ENCODE measurements at regions not wholly inside any gene's neighbourhood (a gene's known extent, or its start where the extent isn't known, plus 50 kb on each side); places are given as distances from the start of the nearest gene placed in this dataset.

GRCh38 chr9:26260238-26260637 is 582.0 kb upstream of the TUSC1 start:
- H3K9me3 ChIP-seq (ENCODE audit: insufficient read depth, low read depth, low read length) = no peaks in the 10 kb centered on the region
- H3K4me3 ChIP-seq (ENCODE audit: insufficient read depth, low read depth, low read length) = peak overlapping the region; percentile 7
- no peaks in the 10 kb centered on the region for H3K36me3 ChIP-seq (ENCODE audit: insufficient read depth, low read length)
- H3K27ac ChIP-seq (ENCODE audit: low read depth, low read length) = peak overlapping the region; percentile 93
- FAIRE-seq (peak; percentile 76), DNase-seq (ENCODE audit: low read depth) (peak; percentile 50)
- Mint-ChIP-seq H3K36me3 (ENCODE audit: low read depth, unreplicated experiment) (no peaks in the 10 kb centered on the region), H3K9me3 (ENCODE audit: unreplicated experiment) (no peaks in the 10 kb centered on the region), H3K27ac (ENCODE audit: unreplicated experiment) (peak overlapping the region; percentile 100), H3K4me1 (ENCODE audit: low read depth, unreplicated experiment) (peaks cover 48% of the 10 kb centered on the region), H3K27me3 (ENCODE audit: low read depth, unreplicated experiment) (no peaks in the 10 kb centered on the region), H3K4me3 (ENCODE audit: unreplicated experiment) (peak overlapping the region; percentile 52)
- no peaks in the 10 kb centered on the region for H4K20me1 ChIP-seq (ENCODE audit: insufficient read depth, low read length)
- H2AFZ ChIP-seq (ENCODE audit: low read depth, low read length) = peak overlapping the region; percentile 2
- TF ChIP-seq, protein P1, sequence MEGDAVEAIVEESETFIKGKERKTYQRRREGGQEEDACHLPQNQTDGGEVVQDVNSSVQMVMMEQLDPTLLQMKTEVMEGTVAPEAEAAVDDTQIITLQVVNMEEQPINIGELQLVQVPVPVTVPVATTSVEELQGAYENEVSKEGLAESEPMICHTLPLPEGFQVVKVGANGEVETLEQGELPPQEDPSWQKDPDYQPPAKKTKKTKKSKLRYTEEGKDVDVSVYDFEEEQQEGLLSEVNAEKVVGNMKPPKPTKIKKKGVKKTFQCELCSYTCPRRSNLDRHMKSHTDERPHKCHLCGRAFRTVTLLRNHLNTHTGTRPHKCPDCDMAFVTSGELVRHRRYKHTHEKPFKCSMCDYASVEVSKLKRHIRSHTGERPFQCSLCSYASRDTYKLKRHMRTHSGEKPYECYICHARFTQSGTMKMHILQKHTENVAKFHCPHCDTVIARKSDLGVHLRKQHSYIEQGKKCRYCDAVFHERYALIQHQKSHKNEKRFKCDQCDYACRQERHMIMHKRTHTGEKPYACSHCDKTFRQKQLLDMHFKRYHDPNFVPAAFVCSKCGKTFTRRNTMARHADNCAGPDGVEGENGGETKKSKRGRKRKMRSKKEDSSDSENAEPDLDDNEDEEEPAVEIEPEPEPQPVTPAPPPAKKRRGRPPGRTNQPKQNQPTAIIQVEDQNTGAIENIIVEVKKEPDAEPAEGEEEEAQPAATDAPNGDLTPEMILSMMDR (IDR thresholded peaks at IDR 0.05; ENCODE audit: insufficient read depth, low read depth, low read length) = no peak
- no peak for TF ChIP-seq EZH2 (IDR thresholded peaks at IDR 0.05; ENCODE audit: insufficient read depth, low read length)
- H3K27me3 ChIP-seq (ENCODE audit: insufficient read depth, low read length) = no peaks in the 10 kb centered on the region
- H3K4me2 ChIP-seq (ENCODE audit: low read length) = peak overlapping the region; percentile 62
- peaks cover 34% of the 10 kb centered on the region for H3K4me1 ChIP-seq (ENCODE audit: insufficient read depth, low read length)
- no peaks in the 10 kb centered on the region for H3K79me2 ChIP-seq (ENCODE audit: insufficient read depth, low read length)
- H3K9ac ChIP-seq (ENCODE audit: low read length) = peak overlapping the region; percentile 2

DNA sequence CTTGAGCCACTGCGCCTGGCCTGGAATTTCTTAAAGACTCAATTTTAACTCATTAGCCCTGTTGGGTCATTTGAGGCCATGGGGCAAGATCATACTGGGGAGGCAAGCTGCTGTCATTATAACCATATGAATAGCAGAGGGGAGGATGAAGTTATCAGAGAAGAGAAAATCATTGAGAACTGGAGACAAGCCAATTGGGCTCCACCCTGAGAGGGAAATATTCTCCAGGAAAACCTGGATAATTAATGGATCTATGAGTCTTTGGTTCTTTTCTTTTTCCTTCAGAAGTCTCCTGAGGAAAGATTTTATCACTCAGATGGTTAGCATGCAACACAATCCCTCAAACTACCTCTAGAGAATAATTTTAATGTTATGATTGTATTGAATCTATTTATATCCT is 569.6 kb upstream of the TUSC1 start:
- FAIRE-seq = no peak
- H3K4me3 ChIP-seq (ENCODE audit: insufficient read depth, low read depth, low read length) = no peak overlapping the region
- H2AFZ ChIP-seq (ENCODE audit: low read depth, low read length) = no peak overlapping the region
- no peaks in the 10 kb centered on the region for H3K36me3 ChIP-seq (ENCODE audit: insufficient read depth, low read length)
- H3K27me3 ChIP-seq (ENCODE audit: insufficient read depth, low read length) = no peaks in the 10 kb centered on the region
- H3K27me3 Mint-ChIP-seq (ENCODE audit: low read depth, unreplicated experiment) = no peaks in the 10 kb centered on the region
- no peaks in the 10 kb centered on the region for H3K79me2 ChIP-seq (ENCODE audit: insufficient read depth, low read length)
- no peak overlapping the region for H3K4me3 Mint-ChIP-seq (ENCODE audit: unreplicated experiment)
- H3K9ac ChIP-seq (ENCODE audit: low read length) = no peak overlapping the region
- peaks cover 7% of the 10 kb centered on the region for H3K4me1 ChIP-seq (ENCODE audit: insufficient read depth, low read length)
- no peak overlapping the region for H3K27ac ChIP-seq (ENCODE audit: low read depth, low read length)
- no peak for DNase-seq (ENCODE audit: low read depth)
- peaks cover 13% of the 10 kb centered on the region for H3K9me3 Mint-ChIP-seq (ENCODE audit: unreplicated experiment)
- no peaks in the 10 kb centered on the region for H3K9me3 ChIP-seq (ENCODE audit: insufficient read depth, low read depth, low read length)
- no peaks in the 10 kb centered on the region for H4K20me1 ChIP-seq (ENCODE audit: insufficient read depth, low read length)
- peaks cover 5% of the 10 kb centered on the region for H3K36me3 Mint-ChIP-seq (ENCODE audit: low read depth, unreplicated experiment)
- no peak overlapping the region for H3K27ac Mint-ChIP-seq (ENCODE audit: unreplicated experiment)
- TF ChIP-seq, protein P1 (IDR thresholded peaks at IDR 0.05; ENCODE audit: insufficient read depth, low read depth, low read length) = no peak
- TF ChIP-seq EZH2 (IDR thresholded peaks at IDR 0.05; ENCODE audit: insufficient read depth, low read length) = no peak
- peaks cover 3% of the 10 kb centered on the region for H3K4me1 Mint-ChIP-seq (ENCODE audit: low read depth, unreplicated experiment)
- no peak overlapping the region for H3K4me2 ChIP-seq (ENCODE audit: low read length)

- Mint-ChIP-seq H3K27ac (ENCODE audit: unreplicated experiment) (no peak overlapping the region), H3K4me3 (ENCODE audit: unreplicated experiment) (no peak overlapping the region), H3K9me3 (ENCODE audit: unreplicated experiment) (peaks cover 11% of the 10 kb centered on the region), H3K27me3 (ENCODE audit: low read depth, unreplicated experiment) (no peaks in the 10 kb centered on the region), H3K36me3 (ENCODE audit: low read depth, unreplicated experiment) (peaks cover 5% of the 10 kb centered on the region), H3K4me1 (ENCODE audit: low read depth, unreplicated experiment) (peaks cover 3% of the 10 kb centered on the region)
- Histone ChIP-seq H2AFZ (ENCODE audit: low read depth, low read length) (no peak overlapping the region), H3K36me3 (ENCODE audit: insufficient read depth, low read length) (no peaks in the 10 kb centered on the region), H3K27me3 (ENCODE audit: insufficient read depth, low read length) (no peaks in the 10 kb centered on the region), H4K20me1 (ENCODE audit: insufficient read depth, low read length) (no peaks in the 10 kb centered on the region), H3K9me3 (ENCODE audit: insufficient read depth, low read depth, low read length) (no peaks in the 10 kb centered on the region), H3K4me1 (ENCODE audit: insufficient read depth, low read length) (peaks cover 7% of the 10 kb centered on the region), H3K27ac (ENCODE audit: low read depth, low read length) (no peak overlapping the region), H3K4me2 (ENCODE audit: low read length) (no peak overlapping the region), H3K9ac (ENCODE audit: low read length) (no peak overlapping the region), H3K4me3 (ENCODE audit: insufficient read depth, low read depth, low read length) (no peak overlapping the region), H3K79me2 (ENCODE audit: insufficient read depth, low read length) (no peaks in the 10 kb centered on the region)
- FAIRE-seq (no peak), DNase-seq (ENCODE audit: low read depth) (no peak)
- TF ChIP-seq, protein P1 (IDR thresholded peaks at IDR 0.05; ENCODE audit: insufficient read depth, low read depth, low read length) = no peak
- no peak for TF ChIP-seq EZH2 (IDR thresholded peaks at IDR 0.05; ENCODE audit: insufficient read depth, low read length)
These were observed 566.6 kb upstream of the TUSC1 start for GRCh38 chr9:26244661-26245451.
